ENCODE measurements at regions not wholly inside any gene's neighbourhood (a gene's known extent, or its start where the extent isn't known, plus 50 kb on each side); places are given as distances from the start of the nearest gene placed in this dataset.

DNA sequence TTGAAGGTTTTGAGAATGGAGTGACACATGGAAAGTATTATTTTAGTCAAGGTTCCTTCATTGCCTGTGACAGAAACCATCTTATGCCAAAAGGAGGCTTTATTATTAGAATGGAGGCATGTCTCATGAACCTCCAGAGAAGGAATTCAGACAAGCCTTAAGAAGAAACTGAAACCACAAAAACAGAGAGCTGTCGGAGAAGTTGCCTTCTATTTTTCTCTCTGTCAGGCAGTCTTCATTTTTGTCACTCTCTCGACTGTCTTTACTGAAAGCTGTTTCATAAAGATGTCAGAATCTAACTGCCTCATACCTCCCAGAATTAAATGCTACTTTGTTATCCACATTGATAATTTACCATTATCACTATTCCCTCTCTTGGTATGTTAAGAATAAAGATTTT is 434.7 kb upstream of the ADGRL4 start:
- Histone ChIP-seq H3K27ac (ENCODE audit: low read length) (no peak overlapping the region), H3K4me3 (ENCODE audit: low read length) (no peak overlapping the region), H3K36me3 (ENCODE audit: control insufficient read depth, low read depth, low read length) (no peaks in the 10 kb centered on the region), H3K9me3 (ENCODE audit: control insufficient read depth, low read depth, low read length) (no peaks in the 10 kb centered on the region), H3K9ac (ENCODE audit: low read length) (no peak overlapping the region), H3K4me1 (ENCODE audit: control insufficient read depth, low read depth, low read length) (no peaks in the 10 kb centered on the region), H3K27me3 (ENCODE audit: control insufficient read depth, insufficient read depth, low read length) (no peaks in the 10 kb centered on the region)

DNA sequence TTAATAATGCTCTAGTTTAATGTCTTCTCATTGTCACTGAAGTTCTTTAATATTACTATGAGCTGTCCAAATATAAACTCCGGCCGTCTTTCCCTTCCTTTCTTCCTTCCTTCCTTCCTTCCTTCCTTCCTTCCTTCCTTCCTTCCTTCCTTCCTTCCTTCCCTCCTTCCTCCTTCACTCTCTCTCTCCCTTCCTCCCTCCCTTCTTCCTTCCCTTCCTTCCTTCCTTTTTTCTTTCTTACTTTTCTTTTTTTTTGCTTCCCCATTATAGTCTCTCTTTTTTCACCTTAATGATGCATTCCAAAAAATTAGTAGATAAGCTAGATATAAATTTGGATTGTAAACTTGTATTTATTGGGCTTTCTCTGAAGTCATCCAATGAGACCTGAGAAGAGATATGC is 431.0 kb upstream of the ADGRL4 start:
- no peak overlapping the region for H3K27ac ChIP-seq (ENCODE audit: low read length)
- H3K36me3 ChIP-seq (ENCODE audit: control insufficient read depth, low read depth, low read length): no peaks in the 10 kb centered on the region
- no peaks in the 10 kb centered on the region for H3K4me1 ChIP-seq (ENCODE audit: control insufficient read depth, low read depth, low read length)
- no peaks in the 10 kb centered on the region for H3K9me3 ChIP-seq (ENCODE audit: control insufficient read depth, low read depth, low read length)
- H3K27me3 ChIP-seq (ENCODE audit: control insufficient read depth, insufficient read depth, low read length): no peaks in the 10 kb centered on the region
- H3K9ac ChIP-seq (ENCODE audit: low read length): no peak overlapping the region
- H3K4me3 ChIP-seq (ENCODE audit: low read length): no peak overlapping the region

DNA sequence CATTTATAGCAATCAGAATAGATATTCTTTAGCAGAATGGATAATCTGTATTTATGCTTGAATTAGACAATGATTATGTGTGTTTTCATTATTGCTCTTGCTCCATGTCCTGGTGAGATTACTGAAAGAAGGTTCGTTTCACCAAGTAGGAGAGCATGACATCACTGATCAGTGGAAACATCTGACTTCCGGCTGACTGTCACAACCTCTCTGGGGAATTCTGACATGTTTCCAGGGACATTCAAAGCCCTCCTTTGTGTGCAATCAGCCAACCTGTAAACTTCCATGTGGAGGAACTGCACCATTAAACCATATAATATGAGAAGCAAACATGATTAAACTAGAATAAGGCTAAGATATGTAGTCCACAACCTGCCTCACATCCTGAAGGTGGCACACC is 424.8 kb upstream of the ADGRL4 start:
- H3K4me1 ChIP-seq (ENCODE audit: control insufficient read depth, low read depth, low read length): no peaks in the 10 kb centered on the region
- no peak overlapping the region for H3K27ac ChIP-seq (ENCODE audit: low read length)
- no peaks in the 10 kb centered on the region for H3K36me3 ChIP-seq (ENCODE audit: control insufficient read depth, low read depth, low read length)
- no peaks in the 10 kb centered on the region for H3K9me3 ChIP-seq (ENCODE audit: control insufficient read depth, low read depth, low read length)
- no peak overlapping the region for H3K9ac ChIP-seq (ENCODE audit: low read length)
- no peak overlapping the region for H3K4me3 ChIP-seq (ENCODE audit: low read length)
- no peaks in the 10 kb centered on the region for H3K27me3 ChIP-seq (ENCODE audit: control insufficient read depth, insufficient read depth, low read length)

DNA sequence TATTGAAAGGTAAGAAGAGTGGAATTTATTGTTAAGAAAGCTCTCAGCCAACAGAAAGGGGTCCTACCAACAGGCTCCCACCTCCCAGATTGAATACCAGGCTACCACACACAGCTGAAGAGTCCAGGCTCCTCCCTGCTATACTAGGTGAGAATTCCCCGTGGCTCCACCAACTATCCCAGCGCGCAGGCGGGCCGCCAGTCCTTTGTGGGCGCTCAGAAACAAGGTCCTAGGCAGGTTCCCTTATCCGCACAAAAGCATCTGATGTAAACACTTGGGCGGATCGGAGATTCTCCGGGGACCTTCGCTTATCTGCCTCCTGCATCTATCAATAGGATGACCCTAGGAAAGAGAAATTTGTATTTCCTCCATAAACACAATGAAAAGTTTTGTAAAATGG is 423.9 kb upstream of the ADGRL4 start:
- no peaks in the 10 kb centered on the region for H3K9me3 ChIP-seq (ENCODE audit: control insufficient read depth, low read depth, low read length)
- no peak overlapping the region for H3K4me3 ChIP-seq (ENCODE audit: low read length)
- no peaks in the 10 kb centered on the region for H3K27me3 ChIP-seq (ENCODE audit: control insufficient read depth, insufficient read depth, low read length)
- H3K27ac ChIP-seq (ENCODE audit: low read length): no peak overlapping the region
- H3K9ac ChIP-seq (ENCODE audit: low read length): no peak overlapping the region
- no peaks in the 10 kb centered on the region for H3K4me1 ChIP-seq (ENCODE audit: control insufficient read depth, low read depth, low read length)
- no peaks in the 10 kb centered on the region for H3K36me3 ChIP-seq (ENCODE audit: control insufficient read depth, low read depth, low read length)

DNA sequence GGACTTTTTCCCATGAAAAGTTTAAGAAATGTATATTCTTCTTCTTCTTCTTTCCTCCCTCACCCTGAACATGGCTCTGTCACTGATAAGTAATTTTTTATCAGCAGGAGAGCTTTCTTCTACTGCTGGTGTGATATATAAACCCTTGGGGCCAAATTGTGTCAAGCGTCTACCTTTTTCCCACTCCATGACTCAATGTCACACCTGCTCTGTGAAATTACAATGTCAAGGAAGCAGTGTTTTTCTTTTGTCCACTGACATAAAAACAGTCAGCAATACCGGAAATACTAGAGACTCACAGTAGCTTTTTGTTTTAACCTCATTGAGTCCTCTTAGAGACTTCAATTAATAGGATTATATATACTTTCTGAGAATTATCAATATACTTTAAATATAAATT is 416.2 kb upstream of the ADGRL4 start:
- Histone ChIP-seq H3K36me3 (ENCODE audit: control insufficient read depth, low read depth, low read length) (no peaks in the 10 kb centered on the region), H3K9ac (ENCODE audit: low read length) (no peak overlapping the region), H3K27ac (ENCODE audit: low read length) (no peak overlapping the region), H3K9me3 (ENCODE audit: control insufficient read depth, low read depth, low read length) (no peaks in the 10 kb centered on the region), H3K4me3 (ENCODE audit: low read length) (no peak overlapping the region), H3K27me3 (ENCODE audit: control insufficient read depth, insufficient read depth, low read length) (no peaks in the 10 kb centered on the region), H3K4me1 (ENCODE audit: control insufficient read depth, low read depth, low read length) (no peaks in the 10 kb centered on the region)

DNA sequence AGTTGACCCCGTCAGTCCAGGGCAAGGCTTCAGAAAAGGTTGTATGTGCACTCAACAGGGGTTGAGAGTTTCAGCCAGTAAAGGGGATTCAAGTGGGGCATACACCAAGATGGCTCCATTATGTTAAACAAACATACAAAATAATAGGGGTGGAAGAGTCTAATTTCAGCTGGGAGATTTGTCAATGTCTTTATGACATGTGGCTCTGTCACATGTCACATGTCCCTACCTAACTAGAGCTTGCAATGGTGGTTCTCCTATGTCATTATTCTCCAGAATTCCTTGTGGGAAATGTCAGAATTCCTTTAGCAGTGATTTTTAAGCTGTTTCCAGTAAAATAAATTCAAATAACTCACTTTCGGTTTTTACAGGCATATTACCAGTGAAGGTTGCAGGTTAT is 392.0 kb upstream of the ADGRL4 start:
- Histone ChIP-seq H3K27me3 (ENCODE audit: control insufficient read depth, insufficient read depth, low read length) (no peaks in the 10 kb centered on the region), H3K27ac (ENCODE audit: low read length) (no peak overlapping the region)

DNA sequence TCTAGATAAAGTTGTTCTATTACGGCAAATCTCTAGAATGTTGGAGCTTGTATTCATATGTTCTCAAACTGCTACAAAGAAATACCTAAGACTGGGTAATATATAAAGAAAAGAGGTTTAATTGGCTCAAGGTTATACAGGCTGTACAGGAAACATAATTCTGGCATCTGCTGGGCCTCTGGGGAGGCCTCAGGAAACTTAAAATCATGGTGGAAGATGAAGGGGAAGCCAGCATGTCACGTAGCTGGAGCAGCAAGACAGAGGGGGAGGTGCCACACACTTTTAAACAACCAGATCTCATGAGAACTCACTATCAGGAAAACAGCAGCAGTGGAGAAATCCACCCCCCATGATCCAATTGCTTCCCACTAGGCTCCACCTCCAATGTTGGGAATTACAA is 390.4 kb upstream of the ADGRL4 start:
- H3K36me3 ChIP-seq (ENCODE audit: control insufficient read depth, low read depth, low read length): no peaks in the 10 kb centered on the region
- no peaks in the 10 kb centered on the region for H3K4me1 ChIP-seq (ENCODE audit: control insufficient read depth, low read depth, low read length)
- H3K27me3 ChIP-seq (ENCODE audit: control insufficient read depth, insufficient read depth, low read length): no peaks in the 10 kb centered on the region
- no peaks in the 10 kb centered on the region for H3K9me3 ChIP-seq (ENCODE audit: control insufficient read depth, low read depth, low read length)
- H3K27ac ChIP-seq (ENCODE audit: low read length): no peak overlapping the region
- H3K4me3 ChIP-seq (ENCODE audit: low read length): no peak overlapping the region
- H3K9ac ChIP-seq (ENCODE audit: low read length): no peak overlapping the region

More for the DNA sequence above, 392.0 kb upstream of the ADGRL4 start:
- Histone ChIP-seq H3K9me3 (ENCODE audit: control insufficient read depth, low read depth, low read length) (no peaks in the 10 kb centered on the region), H3K36me3 (ENCODE audit: control insufficient read depth, low read depth, low read length) (no peaks in the 10 kb centered on the region), H3K4me3 (ENCODE audit: low read length) (no peak overlapping the region), H3K4me1 (ENCODE audit: control insufficient read depth, low read depth, low read length) (no peaks in the 10 kb centered on the region), H3K9ac (ENCODE audit: low read length) (no peak overlapping the region)

DNA sequence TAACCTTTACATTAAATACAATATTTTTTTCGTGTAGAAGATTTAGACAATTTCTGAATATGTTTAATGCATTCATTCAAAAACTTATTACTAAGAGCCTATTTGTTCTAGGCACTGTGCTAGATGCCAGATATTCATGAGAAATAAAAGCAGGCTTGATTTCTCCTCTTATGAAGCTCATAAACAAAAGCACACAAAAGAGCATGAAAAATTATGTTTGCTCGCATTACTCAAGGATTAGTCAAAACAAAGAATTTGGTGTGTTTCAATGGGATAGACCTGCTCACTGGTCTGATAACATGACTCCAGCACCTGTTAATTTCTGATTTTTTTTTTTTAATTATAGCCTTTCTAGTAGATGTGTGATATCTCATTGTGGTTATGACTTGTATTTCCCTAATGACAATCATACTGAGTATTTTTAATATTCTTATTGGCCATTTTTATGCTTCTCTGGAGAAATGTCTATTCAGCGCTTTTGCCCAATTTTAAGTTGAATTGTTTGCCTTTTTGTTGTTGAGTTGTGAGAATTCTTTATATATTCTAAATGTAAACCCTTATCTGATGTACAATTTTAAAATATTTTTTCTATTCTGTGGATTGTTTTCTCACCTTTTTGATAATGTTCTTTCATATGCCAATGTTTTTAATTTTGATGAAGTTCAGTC is 382.3 kb upstream of the ADGRL4 start:
- Histone ChIP-seq H3K9ac (ENCODE audit: low read length) (no peak overlapping the region), H3K27ac (ENCODE audit: low read length) (no peak overlapping the region), H3K4me1 (ENCODE audit: control insufficient read depth, low read depth, low read length) (no peaks in the 10 kb centered on the region), H3K9me3 (ENCODE audit: control insufficient read depth, low read depth, low read length) (no peaks in the 10 kb centered on the region), H3K27me3 (ENCODE audit: control insufficient read depth, insufficient read depth, low read length) (no peaks in the 10 kb centered on the region), H3K36me3 (ENCODE audit: control insufficient read depth, low read depth, low read length) (no peaks in the 10 kb centered on the region), H3K4me3 (ENCODE audit: low read length) (no peak overlapping the region)

DNA sequence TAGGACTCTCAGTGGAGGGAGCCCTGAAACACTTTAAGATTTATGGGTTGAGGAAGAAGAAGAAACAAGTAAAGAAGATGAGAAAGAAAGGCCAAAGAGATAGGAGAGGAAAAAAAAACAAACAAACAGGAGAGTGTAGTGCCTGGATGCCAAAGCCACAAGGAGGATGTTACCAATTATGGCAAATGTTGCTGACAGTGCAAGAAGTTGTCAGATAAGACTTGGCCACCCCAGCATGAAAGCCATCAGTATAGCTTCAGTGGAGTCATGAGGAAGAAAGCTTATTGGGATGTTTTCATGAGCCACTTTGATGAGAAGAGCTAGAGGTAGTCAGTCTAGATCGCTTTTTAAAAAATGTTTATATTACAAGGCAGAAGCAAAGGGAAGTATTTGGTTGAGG is 380.2 kb upstream of the ADGRL4 start:
- H3K4me3 ChIP-seq (ENCODE audit: low read length): no peak overlapping the region
- H3K4me1 ChIP-seq (ENCODE audit: control insufficient read depth, low read depth, low read length): no peaks in the 10 kb centered on the region
- H3K9me3 ChIP-seq (ENCODE audit: control insufficient read depth, low read depth, low read length): no peaks in the 10 kb centered on the region
- no peaks in the 10 kb centered on the region for H3K27me3 ChIP-seq (ENCODE audit: control insufficient read depth, insufficient read depth, low read length)
- H3K9ac ChIP-seq (ENCODE audit: low read length): no peak overlapping the region
- H3K36me3 ChIP-seq (ENCODE audit: control insufficient read depth, low read depth, low read length): no peaks in the 10 kb centered on the region
- no peak overlapping the region for H3K27ac ChIP-seq (ENCODE audit: low read length)

DNA sequence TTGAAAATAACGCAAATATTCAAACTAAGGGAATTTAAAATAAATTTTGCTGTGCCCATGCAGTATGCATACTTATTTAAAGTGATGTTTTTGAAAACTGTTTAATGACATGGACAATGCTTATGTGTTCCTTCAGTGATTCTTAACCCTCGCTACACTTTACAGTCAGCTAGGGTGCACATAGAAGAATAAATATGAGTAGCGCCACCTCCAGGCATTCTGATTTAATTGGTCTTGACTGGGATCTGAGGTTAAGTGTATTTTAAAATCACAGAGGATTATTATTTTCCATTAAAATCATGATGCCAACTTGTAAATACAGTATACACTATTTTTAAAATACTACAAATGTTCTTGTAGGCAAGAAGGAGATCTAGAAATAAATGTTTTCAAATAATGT is 373.5 kb upstream of the ADGRL4 start:
- Histone ChIP-seq H3K27me3 (ENCODE audit: control insufficient read depth, insufficient read depth, low read length) (no peaks in the 10 kb centered on the region), H3K36me3 (ENCODE audit: control insufficient read depth, low read depth, low read length) (no peaks in the 10 kb centered on the region), H3K9ac (ENCODE audit: low read length) (no peak overlapping the region), H3K27ac (ENCODE audit: low read length) (no peak overlapping the region), H3K4me1 (ENCODE audit: control insufficient read depth, low read depth, low read length) (peaks cover 14% of the 10 kb centered on the region), H3K9me3 (ENCODE audit: control insufficient read depth, low read depth, low read length) (no peaks in the 10 kb centered on the region), H3K4me3 (ENCODE audit: low read length) (no peak overlapping the region)

DNA sequence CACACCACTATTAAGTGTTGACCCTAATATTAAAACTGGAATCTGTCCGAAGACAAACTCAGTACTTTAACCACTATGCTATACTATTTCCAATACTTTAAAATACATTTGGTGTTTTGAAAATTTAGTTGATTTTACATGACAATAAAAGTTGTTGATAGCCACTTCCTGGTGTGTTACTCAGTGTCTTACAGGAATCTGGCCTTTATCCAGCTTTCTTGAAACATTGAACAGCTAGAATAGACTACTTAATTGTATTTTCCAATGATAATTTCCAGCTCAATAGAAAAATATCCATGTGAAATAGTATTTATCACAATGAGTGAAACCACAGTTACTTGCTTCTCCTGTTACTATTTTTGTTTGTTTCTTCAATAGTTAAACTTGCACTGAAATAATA is 369.6 kb upstream of the ADGRL4 start:
- no peaks in the 10 kb centered on the region for H3K9me3 ChIP-seq (ENCODE audit: control insufficient read depth, low read depth, low read length)
- no peak overlapping the region for H3K27ac ChIP-seq (ENCODE audit: low read length)
- no peak overlapping the region for H3K9ac ChIP-seq (ENCODE audit: low read length)
- H3K4me3 ChIP-seq (ENCODE audit: low read length): no peak overlapping the region
- H3K27me3 ChIP-seq (ENCODE audit: control insufficient read depth, insufficient read depth, low read length): no peaks in the 10 kb centered on the region
- no peaks in the 10 kb centered on the region for H3K36me3 ChIP-seq (ENCODE audit: control insufficient read depth, low read depth, low read length)
- H3K4me1 ChIP-seq (ENCODE audit: control insufficient read depth, low read depth, low read length): peaks cover 20% of the 10 kb centered on the region

DNA sequence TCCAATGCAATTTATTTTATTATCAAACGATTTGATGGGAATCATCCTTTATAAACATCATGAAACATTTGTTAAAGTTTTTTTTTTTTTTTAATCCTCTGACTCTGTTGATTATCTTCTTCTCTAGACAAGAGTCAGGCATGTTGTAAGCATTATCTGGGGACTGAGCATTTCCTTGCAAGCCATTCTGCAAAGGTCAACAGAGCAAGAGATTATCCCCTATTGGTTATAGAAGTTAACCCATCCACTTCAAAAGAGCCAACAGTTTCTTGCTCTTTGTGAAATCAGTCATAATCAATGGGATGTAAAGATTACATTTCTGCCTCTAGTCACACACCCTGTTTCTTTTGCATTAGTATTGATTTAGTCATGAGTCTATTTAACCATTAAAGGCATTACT is 368.8 kb upstream of the ADGRL4 start:
- H3K4me1 ChIP-seq (ENCODE audit: control insufficient read depth, low read depth, low read length): peaks cover 20% of the 10 kb centered on the region
- H3K9ac ChIP-seq (ENCODE audit: low read length): no peak overlapping the region
- H3K27me3 ChIP-seq (ENCODE audit: control insufficient read depth, insufficient read depth, low read length): no peaks in the 10 kb centered on the region
- H3K36me3 ChIP-seq (ENCODE audit: control insufficient read depth, low read depth, low read length): no peaks in the 10 kb centered on the region
- H3K4me3 ChIP-seq (ENCODE audit: low read length): no peak overlapping the region
- H3K9me3 ChIP-seq (ENCODE audit: control insufficient read depth, low read depth, low read length): no peaks in the 10 kb centered on the region
- H3K27ac ChIP-seq (ENCODE audit: low read length): no peak overlapping the region

Measured in iPS-18a (cell line).